Fibroblast of pulmonary artery (primary cell): ENCODE measurements at regions not wholly inside any gene's neighbourhood (a gene's known extent, or its start where the extent isn't known, plus 50 kb on each side); places are given as distances from the start of the nearest gene placed in this dataset.
A peak's percentile ranks its signal among the peaks of the same experiment; 100 is the strongest.

Experiments used
- DNase-seq: peaks from one replicate; pipeline ENCODE4 v3.0.0-alpha.2; 2010; ENCODE audit warnings: low read depth
- H3K4me3 ChIP-seq: replicated peaks from 2 replicates; pipeline ENCODE4 v1.5.1; 2011; ENCODE audit warnings: low read depth, mild to moderate bottlenecking, control low read depth, low read length, moderate library complexity
- CTCF ChIP-seq: IDR thresholded peaks from 2 replicates; pipeline ENCODE4 v1.5.1; 2011; ENCODE audit warnings: mild to moderate bottlenecking, control low read depth, low read length, inconsistent platforms; ENCODE audit errors: missing control alignments

- no peak for TF ChIP-seq CTCF
- DNase-seq: no peak
- no peak overlapping the region for H3K4me3 ChIP-seq
Measured at GRCh38 chr10:71152043-71152442, 60.3 kb upstream of the UNC5B start.

GRCh38 chr10:71156436-71156835 lies 55.9 kb upstream of the UNC5B start:
- no peak overlapping the region for H3K4me3 ChIP-seq
- no peak for TF ChIP-seq CTCF
- peak; percentile 2 for DNase-seq

- no peak for DNase-seq
- TF ChIP-seq CTCF: no peak
- H3K4me3 ChIP-seq: no peak overlapping the region
Measured at GRCh38 chr10:71157435-71157834, 54.9 kb upstream of the UNC5B start.

GRCh38 chr10:71158251-71158650 lies 54.1 kb upstream of the UNC5B start:
- no peak for DNase-seq
- no peak overlapping the region for H3K4me3 ChIP-seq
- TF ChIP-seq CTCF: no peak

DNA sequence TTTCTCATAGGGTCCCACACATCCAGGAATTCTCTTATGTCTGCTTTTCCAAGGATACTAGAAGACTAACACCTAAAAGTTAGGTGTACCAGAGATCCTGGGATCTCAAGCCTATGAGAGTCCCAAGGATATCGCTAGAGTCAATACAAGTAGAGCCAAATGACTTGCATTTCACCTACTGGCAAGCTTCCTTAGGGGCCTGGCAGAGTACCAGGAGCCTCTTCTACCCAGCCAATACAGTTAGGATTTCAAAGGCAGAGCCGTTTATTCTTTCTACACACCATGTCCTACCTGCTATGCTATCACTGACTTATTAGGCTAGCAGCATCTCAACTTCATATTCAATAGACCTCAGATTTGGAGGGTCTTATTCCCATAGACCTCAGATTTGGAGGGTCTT lies 53.5 kb upstream of the UNC5B start:
- no peak for TF ChIP-seq CTCF
- no peak for DNase-seq
- H3K4me3 ChIP-seq: no peak overlapping the region

DNA sequence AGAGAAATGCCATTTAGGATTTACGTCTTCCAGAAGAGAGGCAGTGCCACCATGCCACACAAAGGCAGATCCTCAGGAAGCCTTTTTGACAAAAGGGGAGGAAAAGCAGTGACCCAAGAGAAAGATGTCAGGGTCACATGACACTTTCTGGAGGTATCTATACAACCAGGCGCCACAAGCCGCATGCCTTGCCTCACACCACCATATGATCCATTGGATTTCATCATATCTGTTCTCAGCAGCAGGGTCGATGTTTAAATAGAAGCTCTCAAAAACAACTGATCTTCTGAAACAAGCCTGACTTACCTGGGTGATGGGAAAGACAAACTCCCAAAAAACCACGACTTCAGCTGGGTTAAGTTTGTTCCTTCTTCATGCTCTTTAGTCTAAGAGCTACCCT lies 52.5 kb upstream of the UNC5B start:
- no peak for DNase-seq
- no peak overlapping the region for H3K4me3 ChIP-seq
- no peak for TF ChIP-seq CTCF

DNA sequence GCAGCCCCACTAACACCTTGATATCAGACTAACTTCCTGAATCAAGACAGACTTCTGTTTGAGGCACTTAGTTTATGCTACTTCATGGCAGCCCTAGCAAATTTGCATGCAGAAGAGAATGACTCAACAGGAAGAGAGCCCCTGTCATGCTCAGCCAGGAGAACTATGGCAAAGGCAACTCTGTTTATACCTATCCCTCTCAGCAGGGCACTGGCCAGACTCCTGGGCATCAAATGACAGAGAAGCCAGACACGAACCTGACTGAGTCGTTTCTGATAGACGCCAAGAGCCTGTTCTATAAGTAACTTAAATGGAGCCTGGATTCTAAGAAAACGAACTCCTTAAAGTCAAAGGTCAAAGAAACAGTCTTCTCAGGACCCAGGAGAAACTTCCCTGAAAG lies 50.9 kb upstream of the UNC5B start:
- DNase-seq: peak; percentile 4
- TF ChIP-seq CTCF: no peak
- no peak overlapping the region for H3K4me3 ChIP-seq
